Right renal pelvis (tissue), 4 donors: ENCODE measurements at regions not wholly inside any gene's neighbourhood (a gene's known extent, or its start where the extent isn't known, plus 50 kb on each side); places are given as distances from the start of the nearest gene placed in this dataset.
"Not testable (repeated sequence)": the region's sequence is repeated elsewhere in the genome, so short reads cannot be mapped to it uniquely, and the experiment has no call there.

ENCODE experiments used
- DNase-seq, 4 donors: peaks; one replicate each; pipeline ENCODE4 v3.0.0-alpha.2; 2013; ENCODE audit warnings: low read depth in 4 of 4, low spot score in 3 of 4, missing footprints in 1 of 4

DNA sequence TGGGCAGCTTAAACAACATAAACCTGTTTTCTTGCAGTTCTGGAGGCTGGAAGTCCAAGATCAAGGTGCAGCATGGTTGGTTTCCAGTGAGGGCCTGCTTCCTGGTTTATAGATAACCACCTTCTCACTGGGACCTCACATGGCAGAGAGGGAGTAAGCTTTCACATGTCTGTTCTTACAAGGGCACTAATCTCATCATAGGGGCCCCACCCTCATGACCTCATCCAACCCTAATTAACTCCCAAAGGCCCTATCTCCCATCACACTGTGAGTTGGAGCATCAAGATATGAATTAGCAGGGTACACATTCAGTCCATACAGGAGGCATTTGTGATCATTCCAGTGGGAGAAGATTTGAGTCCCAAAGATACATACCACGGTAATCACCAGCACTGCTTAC lies 50.5 kb upstream of the GRIN2A start:
- no peak for DNase-seq

- no peak for DNase-seq
Measured at GRCh38 chr16:10239640-10240039, 57.4 kb upstream of the GRIN2A start.

DNA sequence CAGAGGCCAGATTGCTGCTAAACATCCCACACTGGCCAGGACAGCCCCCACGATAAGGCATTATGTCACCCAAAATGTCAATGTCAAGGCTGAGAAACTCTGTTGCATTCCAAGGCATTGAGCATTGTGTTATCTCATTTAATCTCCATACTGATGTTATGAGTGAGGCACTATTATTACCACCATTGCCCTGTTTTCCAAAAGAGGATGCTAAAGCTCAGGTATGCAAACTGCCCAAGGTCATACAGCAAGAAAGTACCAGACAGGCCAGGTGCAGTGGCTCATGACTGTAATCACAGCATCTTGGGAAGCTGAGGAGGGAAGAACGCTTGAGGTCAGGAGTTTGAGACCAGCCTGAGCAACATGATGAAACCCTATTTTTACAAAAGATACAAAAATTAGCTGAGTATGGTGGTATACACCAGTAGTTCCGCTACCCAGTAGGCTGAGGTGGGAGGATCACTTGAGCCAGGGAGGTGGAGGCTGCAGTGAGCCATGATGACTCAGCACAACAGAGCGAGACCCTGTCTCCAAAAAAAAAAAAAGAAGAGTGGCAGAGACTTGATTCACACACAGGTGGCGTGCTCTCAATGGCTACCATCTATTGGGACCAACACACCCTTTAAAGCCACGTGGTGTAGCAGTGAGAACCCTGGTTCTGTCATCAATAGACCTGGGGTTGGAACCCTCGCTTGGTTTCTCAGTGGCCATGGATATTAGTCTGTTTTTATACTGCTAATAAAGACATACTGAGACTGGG lies 58.8 kb upstream of the GRIN2A start:
- no peak for DNase-seq

- no peak for DNase-seq
Measured at GRCh38 chr16:10242097-10242496, 59.9 kb upstream of the GRIN2A start.

- DNase-seq, result no peak
Measured at GRCh38 chr16:10242916-10243315, 60.7 kb upstream of the GRIN2A start.

- no peak for DNase-seq
Measured at GRCh38 chr16:10245002-10245401, 62.8 kb upstream of the GRIN2A start.

DNA sequence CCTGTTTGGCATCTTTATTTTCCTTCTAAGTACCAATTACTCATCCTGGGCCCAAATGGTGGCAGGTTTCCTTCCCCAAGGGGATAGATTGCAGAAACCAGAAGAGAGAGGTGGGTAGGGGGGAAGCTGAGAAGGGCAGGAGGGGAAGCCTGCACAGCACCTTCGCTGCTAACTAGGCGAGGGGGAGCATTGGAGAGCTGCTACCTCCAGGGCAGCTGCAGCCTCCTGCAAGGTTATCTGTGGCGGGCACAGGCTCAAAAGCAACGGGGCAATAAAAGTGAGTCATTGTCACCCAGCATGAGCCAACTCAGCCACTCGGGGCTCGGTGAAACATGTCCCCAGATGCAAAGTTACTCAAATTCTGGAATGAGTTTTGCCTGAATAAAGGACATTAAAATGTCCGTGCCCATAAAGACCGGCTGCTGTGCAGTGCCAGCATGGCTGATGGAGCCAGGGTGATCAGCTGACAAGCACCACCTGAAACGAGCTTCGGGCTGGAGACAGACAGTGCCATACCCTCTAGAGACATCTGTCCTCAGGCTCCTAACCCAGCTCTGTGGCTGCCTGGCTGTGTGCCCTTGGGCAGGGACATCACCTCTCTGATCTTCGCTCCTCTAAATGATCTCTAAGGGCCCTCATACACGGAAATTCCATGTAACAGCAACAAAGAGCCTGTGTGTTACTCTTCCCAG lies 68.1 kb upstream of the GRIN2A start:
- DNase-seq, result no peak

- no peak for DNase-seq
Measured at GRCh38 chr16:10252155-10252554, 69.9 kb upstream of the GRIN2A start.

GRCh38 chr16:10253409-10253808 lies 71.2 kb upstream of the GRIN2A start:
- no peak for DNase-seq

DNA sequence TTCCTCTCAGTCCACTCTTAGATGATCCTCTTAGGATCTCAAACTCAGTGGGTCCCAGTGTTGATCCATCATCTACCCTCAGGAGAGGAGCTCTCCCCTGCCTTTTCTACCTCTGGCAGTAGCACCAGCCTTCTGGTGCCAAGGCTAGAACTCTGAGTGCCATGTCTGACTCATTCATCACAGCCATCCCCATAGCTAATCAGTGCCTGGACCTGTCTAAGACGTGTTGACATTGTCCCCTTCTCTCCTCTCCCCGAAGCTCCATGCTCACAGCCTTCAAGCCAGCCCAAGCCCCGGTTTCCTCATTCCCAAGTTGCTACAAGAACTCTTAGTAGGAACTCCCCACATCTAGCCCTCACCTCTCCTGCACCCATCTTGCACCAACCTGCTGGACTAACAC lies 73.5 kb upstream of the GRIN2A start:
- no peak for DNase-seq

GRCh38 chr16:10256784-10257641 lies 74.8 kb upstream of the GRIN2A start:
- peak in 1 of 4 donors; percentile 37 for DNase-seq

DNA sequence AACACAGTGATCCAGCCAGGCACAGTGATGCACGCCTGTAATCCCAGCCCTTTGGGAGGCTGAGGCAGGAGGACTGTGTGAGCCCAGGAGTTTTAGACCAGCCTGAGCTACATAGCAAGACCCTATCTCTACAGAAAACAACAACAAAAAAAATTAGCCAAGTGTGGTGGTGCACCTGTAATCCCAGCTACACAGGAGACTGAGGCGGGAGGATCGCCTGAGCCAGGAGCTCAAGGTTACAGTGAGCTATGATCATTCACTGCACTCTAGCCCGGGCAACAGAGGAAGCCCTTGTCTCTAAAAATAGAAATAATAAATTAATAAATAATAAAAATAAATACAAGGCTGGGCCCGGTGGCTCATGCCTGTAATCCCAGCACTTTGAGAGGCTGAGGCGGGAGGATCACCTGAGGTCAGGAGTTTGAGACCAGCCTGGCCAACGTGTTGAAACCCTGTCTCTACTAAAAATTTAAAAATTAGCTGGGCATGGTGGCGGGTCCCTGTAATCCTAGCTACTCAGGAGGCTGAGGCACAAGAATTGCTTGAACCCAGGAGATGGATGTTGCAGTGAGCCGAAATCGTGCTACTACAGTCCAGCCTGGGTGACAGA lies 75.5 kb upstream of the GRIN2A start:
- not testable (repeated sequence) for DNase-seq

DNA sequence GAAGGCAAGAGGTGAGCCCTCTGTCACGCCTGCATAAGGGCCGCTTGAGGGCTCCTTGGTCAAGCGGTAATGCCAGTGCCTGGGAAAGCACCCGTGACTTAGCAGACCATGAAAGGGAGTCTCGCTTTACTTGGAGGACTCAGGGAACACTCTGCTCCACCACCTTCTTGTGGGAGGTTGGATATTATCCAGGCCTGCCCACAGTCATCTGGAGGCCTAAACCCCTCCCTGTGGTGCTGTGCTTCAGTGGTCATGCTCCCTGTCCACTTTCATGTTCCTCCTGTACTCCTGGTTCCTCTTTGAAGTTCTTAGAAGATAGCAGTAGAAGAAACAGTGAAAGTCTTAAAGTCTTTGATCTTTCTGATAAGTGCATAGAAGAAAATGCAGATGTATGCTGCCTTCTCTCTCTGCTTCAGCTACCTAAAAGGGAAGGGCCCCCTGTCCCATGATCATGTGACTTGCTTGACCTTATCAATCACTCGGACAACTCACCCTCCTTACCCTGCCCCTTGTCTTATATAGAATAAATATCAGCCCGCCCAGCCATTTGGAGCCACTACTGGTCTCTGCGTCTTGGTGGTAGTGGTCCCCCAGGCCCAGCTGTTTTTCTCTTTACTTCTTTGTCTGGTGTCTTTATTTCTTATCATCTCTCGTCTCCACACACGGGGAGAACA lies 76.8 kb upstream of the GRIN2A start:
- DNase-seq, result not testable (repeated sequence)

- DNase-seq, result no peak
Measured at GRCh38 chr16:10261077-10261476, 78.8 kb upstream of the GRIN2A start.

DNA sequence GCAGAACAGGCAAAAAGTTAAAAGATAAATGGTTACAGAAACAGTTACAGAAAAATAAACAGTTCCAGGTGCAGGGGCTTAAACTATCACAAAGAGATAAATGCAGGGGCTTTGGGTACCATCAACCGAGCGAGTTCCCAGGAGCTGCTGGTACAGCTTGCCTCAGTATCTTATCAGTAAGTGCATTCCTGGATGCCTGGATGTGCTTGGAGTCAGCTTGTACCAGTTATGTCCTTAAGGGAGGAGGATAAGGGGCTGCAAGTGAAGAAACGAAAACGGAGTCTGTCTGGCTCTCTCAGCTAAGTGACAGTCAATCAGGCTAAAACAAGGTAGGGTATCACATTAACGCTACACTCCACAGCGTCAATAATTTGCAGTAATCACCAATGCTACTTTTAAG lies 79.3 kb upstream of the GRIN2A start:
- not testable (repeated sequence) for DNase-seq

DNA sequence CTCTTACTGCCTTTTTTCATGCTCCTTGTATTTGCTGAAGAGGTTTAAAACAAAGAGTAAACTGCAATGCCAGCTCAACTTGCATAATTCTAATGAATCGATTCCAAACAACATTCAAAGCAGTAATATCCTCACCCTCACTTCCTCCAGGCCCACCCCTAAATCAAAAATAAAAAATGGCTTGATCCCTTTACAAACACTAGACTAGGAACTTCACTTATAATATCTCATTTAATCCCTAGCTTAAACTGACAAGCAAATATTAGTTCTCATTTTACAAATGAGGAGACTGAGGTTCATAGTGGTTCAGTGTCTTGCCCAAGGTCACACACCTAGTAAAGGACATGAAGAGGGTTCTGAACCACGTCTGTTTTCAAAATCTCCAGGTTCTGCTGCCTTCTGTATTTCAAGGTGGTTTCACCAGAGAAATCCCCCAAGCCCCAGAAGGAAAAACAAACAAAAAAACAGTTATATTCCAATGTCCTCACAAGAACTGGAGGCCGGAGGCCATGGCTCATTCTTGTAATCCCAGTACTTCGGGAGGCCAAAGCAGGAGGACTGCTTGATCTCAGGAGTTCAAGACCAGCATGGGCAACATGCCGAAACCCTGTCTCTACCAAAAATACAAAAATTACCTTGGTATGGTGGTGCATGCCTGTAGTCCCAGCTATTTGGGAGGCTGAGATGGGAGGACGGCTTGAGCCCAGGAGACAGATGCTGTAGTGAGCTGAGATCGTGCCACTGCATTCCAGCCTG lies 80.3 kb upstream of the GRIN2A start:
- DNase-seq, result no peak

GRCh38 chr16:10265770-10266615 lies 83.8 kb upstream of the GRIN2A start:
- DNase-seq, result no peak

GRCh38 chr16:10266809-10267208 lies 84.6 kb upstream of the GRIN2A start:
- DNase-seq, result no peak

GRCh38 chr16:10269632-10270031 lies 87.4 kb upstream of the GRIN2A start:
- no peak for DNase-seq
